ENCODE measurements at regions not wholly inside any gene's neighbourhood (a gene's known extent, or its start where the extent isn't known, plus 50 kb on each side); places are given as distances from the start of the nearest gene placed in this dataset.

DNA sequence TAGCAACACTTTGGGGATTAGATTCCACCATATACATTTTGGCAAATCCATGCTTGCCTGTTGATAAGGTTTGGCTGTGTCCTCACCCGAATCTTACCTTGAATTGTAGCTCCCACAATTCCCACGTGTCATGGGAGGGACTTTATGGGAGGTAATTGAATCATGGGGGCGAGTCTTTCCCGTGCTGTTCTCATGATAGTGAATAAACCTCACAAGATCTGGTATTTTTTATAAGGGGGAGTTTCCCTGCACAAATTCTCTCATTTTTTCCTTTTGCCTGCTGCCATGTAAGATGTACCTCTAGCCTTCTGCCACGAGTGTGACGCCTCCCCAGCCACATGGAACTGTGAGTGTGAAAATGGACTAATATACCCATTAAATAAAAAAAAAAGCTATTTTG is 265.3 kb downstream of the MRPL39 start:
- intact Hi-C loops (cut with DNase I) = no loop called here
- DNase-seq (no peak), ATAC-seq (no peak)
- Histone ChIP-seq H3K36me3 (no peaks in the 10 kb centered on the region), H3K9me3 (no peaks in the 10 kb centered on the region), H3K4me1 (no peaks in the 10 kb centered on the region), H3K4me3 (no peak overlapping the region), H3K27ac (no peak overlapping the region), H3K27me3 (no peaks in the 10 kb centered on the region)
- TF ChIP-seq, protein P1, sequence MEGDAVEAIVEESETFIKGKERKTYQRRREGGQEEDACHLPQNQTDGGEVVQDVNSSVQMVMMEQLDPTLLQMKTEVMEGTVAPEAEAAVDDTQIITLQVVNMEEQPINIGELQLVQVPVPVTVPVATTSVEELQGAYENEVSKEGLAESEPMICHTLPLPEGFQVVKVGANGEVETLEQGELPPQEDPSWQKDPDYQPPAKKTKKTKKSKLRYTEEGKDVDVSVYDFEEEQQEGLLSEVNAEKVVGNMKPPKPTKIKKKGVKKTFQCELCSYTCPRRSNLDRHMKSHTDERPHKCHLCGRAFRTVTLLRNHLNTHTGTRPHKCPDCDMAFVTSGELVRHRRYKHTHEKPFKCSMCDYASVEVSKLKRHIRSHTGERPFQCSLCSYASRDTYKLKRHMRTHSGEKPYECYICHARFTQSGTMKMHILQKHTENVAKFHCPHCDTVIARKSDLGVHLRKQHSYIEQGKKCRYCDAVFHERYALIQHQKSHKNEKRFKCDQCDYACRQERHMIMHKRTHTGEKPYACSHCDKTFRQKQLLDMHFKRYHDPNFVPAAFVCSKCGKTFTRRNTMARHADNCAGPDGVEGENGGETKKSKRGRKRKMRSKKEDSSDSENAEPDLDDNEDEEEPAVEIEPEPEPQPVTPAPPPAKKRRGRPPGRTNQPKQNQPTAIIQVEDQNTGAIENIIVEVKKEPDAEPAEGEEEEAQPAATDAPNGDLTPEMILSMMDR (IDR thresholded peaks at IDR 0.05) = no peak

DNA sequence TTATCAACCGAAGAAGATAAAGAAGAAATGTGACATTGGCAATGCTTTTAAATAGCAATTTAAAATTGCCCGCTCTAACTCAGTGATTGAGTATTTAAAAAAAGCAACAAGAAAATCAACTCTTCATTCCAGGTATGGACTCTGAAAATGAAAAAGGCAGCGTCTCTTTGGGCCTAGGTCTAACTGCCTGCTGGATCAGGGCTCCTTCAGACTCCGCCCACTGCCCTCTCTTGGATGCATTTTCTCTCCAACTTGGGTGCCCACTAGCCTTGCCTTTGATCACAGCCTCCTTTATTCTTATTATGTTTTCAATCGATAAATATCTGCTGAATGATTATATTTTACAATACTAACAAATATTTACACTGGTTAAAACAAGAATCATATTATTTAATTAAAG is 268.9 kb downstream of the MRPL39 start:
- TF ChIP-seq, protein P1 (IDR thresholded peaks at IDR 0.05) = no peak
- no peaks in the 10 kb centered on the region for H3K27me3 ChIP-seq
- no peak for ATAC-seq

DNA sequence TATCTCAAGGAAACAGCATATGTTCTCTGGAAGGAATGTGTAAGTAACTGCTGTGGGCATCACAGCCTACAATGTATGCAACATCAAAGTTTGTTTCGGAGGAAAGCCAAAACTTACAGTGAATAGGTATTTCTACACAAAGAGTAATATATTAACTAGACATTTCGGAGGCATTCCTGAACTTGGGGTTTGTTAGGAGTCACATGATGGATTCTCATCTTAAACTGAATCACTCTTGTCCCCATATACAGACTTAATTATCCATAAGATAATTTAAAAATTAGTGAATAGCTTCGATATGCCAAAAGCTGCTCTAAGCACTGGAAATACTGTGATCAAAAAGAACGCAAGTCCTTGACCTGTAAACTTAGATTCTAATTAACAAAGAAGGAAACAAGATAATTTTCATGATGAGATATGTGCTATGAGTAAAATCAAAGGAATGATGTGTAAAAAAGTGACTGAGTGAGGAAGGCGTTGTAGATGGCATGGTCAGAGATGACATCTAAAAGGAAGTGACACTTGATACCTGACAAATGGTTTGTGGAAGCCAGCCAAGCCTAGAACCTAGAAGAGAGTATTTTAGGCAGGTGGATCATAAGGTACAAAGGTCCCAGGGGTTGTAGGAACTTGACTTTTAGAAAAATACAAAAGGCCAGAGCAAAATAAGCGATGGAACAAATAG is 273.1 kb downstream of the MRPL39 start:
- TF ChIP-seq, protein P1 (IDR thresholded peaks at IDR 0.05) = no peak
- no peak for ATAC-seq
- Histone ChIP-seq H3K27me3 (no peaks in the 10 kb centered on the region), H3K4me3 (no peak overlapping the region), H3K36me3 (no peaks in the 10 kb centered on the region), H3K27ac (no peak overlapping the region), H3K4me1 (no peaks in the 10 kb centered on the region), H3K9me3 (no peaks in the 10 kb centered on the region)
- no peak for DNase-seq
- intact Hi-C loops (cut with DNase I) = no loop called here

More for the DNA sequence above, 268.9 kb downstream of the MRPL39 start:
- Histone ChIP-seq H3K9me3 (no peaks in the 10 kb centered on the region), H3K27ac (no peak overlapping the region), H3K4me3 (no peak overlapping the region), H3K4me1 (no peaks in the 10 kb centered on the region), H3K36me3 (no peaks in the 10 kb centered on the region)
- intact Hi-C loops (cut with DNase I) = no loop called here
- DNase-seq = no peak

DNA sequence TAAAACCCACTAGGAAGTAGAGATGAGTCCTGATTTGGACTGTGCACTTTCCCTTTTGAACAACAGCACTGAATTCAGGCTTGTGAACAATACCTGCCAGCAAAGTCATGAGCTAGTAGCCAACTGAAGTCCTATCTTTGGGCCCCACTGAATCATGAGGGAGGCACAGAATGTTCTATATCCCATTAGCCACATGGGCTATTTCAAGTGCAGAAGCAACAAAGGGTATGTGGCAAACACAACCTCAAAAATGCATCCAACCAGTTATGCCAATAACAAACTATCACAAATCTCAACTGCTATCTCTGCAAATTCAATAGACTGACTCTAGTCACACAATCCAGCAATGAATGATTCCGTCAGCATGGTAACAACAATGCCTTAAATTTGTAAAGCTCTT is 276.0 kb downstream of the MRPL39 start:
- no peak for DNase-seq
- intact Hi-C loops (cut with DNase I) = no loop called here
- no peaks in the 10 kb centered on the region for H3K4me1 ChIP-seq
- no peak overlapping the region for H3K4me3 ChIP-seq
- H3K27ac ChIP-seq = no peak overlapping the region
- no peaks in the 10 kb centered on the region for H3K9me3 ChIP-seq
- no peaks in the 10 kb centered on the region for H3K36me3 ChIP-seq
- TF ChIP-seq, protein P1 (IDR thresholded peaks at IDR 0.05) = no peak
- H3K27me3 ChIP-seq = no peaks in the 10 kb centered on the region
- no peak for ATAC-seq

DNA sequence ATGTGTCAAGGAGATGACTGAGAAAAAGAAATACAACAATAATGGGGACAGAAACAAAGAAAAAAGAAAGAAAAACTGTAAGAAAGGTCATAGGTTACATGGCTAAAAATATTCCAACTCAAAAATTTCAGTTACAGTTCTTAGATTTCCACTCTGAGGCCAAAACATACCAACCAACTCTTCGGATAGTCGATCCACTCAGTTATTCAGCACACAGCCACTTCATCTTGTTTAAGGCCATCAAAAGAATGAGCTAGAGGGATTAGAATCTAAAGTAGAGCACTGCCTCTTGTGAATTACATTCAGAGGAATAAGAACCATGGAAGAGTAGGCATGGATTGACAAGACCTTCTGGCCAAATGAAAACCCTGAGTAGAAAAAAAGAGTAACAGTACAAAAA is 277.0 kb downstream of the MRPL39 start:
- TF ChIP-seq, protein P1 (IDR thresholded peaks at IDR 0.05) = no peak
- ATAC-seq (no peak), DNase-seq (no peak)
- no peaks in the 10 kb centered on the region for H3K4me1 ChIP-seq
- H3K9me3 ChIP-seq = no peaks in the 10 kb centered on the region
- no peaks in the 10 kb centered on the region for H3K27me3 ChIP-seq
- intact Hi-C loops (cut with DNase I) = no loop called here
- H3K4me3 ChIP-seq = no peak overlapping the region
- H3K27ac ChIP-seq = no peak overlapping the region
- H3K36me3 ChIP-seq = no peaks in the 10 kb centered on the region
